ENCODE measurements at regions not wholly inside any gene's neighbourhood (a gene's known extent, or its start where the extent isn't known, plus 50 kb on each side); places are given as distances from the start of the nearest gene placed in this dataset.

DNA sequence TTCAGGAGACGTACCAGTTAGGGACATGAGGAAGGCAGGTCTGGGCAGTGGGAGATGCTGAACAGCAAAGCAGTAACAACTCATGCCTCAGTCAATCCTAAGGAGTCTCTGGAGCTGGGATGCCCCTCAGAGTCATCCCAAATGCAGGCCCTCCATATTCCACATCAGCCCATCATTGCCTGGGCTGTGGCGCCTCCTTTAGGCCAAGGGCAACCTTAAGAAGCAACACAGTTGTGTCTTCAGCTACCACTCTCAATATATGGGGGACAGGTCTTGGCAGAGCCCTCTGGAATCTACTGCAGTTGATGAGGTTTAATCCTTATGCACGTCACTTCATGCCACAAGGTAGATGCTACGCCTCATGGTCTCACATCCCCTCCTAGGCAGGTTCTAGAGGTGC is 682.0 kb upstream of the RAB6C start:
- no peak for DNase-seq

DNA sequence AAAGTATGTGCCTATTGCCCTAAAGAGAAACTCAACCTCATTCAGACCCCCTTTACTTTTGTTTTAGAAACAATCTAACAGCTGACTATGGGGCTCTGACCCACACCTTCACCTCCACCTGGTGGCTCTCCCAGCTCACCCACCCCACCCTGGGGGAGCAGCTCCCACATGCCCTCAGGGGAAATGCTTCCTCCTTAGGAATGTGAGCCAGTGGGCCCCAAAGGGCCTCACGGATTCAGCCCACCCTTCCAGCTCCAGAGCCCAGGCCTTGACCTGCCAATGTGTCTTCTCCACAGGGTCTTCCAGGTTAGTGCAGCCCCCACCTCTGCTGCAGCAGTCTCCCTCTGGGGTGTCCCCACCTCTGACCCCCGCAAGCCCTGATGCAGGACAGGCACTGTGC is 680.1 kb upstream of the RAB6C start:
- no peak for DNase-seq

DNA sequence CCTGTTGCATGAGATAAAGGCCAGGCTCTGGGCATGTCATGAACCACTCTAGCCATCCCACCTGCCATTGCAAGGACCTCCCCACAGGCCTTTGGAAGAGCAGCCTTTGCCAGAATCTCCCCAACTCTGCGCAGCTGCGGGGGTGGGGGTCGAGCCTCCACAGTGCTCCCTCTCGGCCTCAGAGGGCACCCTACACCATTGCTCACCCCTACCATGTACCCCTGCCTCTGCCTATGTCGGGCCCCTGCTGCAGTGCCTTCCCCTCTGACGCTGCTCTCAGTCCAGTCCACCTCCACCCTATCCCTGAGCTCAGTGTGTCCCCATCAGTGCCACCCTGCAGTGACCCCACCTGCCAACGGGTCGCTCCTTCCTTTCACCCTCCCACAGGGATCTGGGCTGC is 679.7 kb upstream of the RAB6C start:
- DNase-seq, result no peak

DNA sequence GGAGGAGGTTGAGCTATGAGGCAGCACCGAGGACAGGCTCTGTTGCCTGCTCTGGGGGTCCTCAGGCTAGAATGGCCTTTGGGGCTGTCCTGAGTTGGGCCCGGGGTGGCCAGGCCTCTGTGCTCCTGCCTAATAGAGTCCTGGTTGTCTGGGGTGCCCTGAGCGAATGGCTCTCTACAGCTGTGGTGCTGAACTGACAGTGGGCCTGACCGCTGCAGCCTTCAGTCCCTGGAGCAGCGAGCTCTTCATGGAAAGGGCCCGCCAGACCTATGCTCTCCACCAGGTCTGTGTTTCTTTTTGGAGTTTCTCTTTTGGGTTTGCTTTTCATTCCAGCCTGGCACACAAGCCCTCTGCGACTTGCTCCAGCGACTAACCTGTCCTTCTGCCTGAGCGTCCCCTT is 679.0 kb upstream of the RAB6C start:
- DNase-seq, result no peak

DNA sequence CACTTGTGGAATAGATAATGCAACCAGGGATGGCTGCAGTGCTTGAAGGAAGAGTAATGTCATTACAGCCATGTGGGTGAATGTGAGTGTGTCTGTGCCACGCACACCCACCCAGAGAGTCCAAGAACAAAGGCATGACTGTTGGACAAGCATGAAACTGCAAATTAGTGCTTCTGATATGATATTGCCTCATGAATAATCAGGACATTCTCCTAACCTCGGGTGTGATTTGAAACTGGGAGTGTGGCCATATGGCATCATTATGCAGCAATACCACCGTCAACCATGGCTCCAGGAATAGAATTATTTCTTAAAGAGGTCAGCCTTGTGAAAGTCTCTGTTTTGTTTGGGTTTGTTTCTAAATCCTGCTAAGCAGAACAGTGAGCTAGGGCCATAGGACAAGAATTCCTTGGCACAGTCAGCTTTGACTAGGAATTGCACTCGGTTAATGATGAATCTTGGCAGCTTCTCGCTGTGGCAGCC is 678.0 kb upstream of the RAB6C start:
- DNase-seq, result no peak

DNA sequence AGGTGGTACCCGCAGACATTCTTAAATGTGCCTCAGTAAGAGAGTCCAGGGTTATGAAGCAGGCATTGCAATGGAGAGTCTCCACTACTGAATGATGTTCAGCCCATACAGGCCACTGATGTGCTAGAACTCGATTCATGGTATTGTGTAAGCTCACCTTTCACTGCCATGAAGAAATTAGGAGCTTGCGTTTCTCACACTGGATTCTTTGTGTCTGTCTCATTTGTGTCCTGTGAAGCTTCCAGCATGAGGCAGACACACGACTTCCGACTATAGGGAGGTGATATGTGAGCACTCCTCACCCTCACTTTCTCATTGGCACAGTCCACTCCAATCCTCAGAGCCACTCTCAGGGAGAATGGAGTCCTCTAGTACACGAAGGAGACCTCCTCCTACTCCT is 677.4 kb upstream of the RAB6C start:
- DNase-seq, result no peak

DNA sequence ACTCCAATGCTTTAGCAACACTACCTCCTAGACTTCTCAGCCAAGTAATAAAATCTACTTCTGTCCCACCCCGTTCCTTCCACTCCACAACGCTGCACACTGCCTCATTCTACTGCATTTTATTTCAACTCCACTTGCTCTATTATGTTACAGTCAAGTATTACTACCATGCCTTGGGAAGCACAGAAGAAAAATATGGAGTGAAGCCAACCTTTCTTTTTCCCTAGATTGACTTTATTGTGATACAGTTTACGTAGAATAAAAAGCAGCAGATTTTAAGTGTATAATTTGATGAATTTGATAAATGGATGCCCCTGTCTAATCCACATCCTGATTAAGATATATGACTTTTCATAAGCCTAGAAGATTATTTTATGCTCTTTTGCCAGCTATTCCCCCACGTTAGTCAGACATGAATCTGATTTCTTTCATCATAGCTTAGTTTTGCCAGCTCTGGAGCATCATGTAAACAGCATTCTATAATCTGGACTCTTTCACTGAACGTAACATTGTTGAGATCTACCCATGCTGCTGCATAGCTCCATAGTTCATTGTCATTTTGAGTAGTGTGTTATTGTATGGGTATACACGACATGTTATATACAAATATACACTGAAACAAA is 676.8 kb upstream of the RAB6C start:
- DNase-seq, result no peak

DNA sequence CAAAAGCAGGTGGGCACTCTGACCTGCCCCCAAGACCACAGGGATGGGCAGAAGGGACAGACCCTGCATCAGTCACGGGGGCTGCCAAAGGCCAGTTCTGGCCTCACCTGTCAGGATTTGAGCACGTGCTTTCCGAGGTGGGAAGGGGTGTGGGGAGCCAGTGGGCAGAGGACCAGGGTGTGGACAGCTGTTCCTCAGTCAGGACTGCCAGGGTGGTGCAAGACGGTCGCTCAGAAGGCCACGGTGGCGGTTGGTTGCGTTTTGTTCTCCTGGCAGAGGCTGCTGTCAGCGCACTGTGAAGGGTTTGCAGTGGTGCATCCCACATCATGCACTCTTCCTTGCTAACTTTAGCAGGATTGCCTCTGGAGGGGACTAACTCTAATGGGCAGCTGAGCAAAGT is 665.3 kb upstream of the RAB6C start:
- no peak for DNase-seq

DNA sequence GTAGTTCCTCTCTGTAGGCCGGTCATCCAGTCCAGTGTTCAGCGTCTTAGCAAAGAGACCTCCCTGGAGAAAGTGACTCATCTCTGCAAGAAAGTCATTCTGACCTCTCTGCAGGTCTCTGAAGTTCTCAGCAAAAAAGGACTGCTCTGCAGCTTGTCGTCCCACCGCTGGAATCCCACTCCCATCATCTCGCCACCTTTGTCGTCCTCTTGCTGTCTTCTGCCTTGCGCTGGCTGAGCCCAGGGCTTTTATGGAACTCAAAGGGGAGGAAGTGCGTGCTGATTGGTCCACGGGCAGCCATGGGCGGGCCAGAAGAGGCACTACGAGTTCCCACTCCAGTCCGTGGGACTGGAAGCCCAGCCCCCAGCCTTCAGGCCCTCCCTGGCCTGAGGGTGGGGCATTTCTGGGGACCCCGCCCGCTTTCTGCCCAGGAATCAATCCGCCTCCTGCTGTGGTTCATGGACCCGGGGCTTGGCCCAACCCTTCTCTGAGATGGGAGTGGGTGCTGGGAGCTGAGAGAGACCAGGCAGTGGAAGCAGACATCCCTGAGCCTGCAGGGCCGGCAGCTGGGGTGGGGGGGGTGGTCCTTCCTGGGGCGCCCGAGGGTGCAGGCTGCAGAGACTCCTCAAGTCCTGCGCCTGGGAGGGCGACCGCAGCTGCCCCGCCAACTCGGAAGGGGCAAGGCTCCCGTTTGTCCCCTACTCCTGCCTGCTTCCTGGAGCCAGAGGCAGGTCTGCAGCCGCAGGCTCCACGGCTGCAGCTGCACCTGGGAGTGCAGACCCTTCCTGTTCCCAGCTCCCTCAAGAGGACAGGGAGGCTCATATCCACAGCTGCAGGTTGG is 660.7 kb upstream of the RAB6C start:
- no peak for DNase-seq

DNA sequence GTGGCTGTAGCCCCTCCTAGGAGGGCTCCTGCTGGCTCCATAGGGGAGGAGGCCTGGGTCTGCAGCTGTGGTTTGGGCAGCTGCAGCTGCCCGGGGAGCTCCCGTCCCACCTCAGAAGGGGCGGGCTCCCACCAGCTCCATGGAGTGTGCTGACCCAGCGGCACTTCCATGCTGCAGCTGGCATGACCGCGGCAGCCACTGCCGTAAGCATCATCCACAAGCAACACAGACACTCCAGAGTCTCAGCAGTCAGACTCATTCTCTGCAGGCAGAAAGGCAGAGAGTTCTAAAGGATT is 660.1 kb upstream of the RAB6C start:
- no peak for DNase-seq

DNA sequence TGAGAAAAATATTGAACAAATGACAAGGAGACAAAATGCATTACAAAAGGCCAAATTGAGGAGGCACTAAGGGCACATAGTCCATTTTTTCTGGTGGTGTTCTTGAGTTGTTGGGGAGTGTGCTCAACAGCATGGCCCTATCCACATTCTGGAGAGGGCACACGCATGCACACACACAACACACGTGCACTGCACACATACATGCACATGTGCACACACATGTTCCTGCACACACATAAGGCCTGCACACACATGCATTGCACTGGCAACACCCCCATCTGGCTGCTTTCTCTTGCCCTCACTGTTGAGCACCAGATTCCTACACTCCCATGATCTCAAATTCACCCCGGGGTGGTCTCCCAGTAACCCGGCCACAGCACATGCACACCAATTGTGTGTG is 659.2 kb upstream of the RAB6C start:
- DNase-seq, result no peak

DNA sequence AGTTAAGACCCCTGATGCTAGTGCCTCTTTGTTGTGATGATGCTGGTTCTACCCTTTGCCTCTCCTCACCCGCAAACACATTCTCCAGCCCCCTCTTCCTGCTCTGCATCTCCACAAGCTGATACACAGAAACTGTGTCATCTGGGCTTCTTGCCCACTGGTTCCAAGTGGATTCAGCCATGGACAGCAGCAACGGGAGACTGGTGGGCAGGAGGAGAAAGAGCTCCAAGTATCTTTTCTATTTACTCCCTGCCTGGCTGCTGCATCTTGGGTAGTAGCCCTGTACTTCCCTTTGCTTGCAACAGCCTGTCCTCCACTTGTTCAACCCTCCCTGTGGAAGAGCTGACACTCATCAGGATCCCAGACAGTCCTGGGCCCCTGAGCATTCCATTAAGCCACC is 655.1 kb upstream of the RAB6C start:
- DNase-seq, result no peak

DNA sequence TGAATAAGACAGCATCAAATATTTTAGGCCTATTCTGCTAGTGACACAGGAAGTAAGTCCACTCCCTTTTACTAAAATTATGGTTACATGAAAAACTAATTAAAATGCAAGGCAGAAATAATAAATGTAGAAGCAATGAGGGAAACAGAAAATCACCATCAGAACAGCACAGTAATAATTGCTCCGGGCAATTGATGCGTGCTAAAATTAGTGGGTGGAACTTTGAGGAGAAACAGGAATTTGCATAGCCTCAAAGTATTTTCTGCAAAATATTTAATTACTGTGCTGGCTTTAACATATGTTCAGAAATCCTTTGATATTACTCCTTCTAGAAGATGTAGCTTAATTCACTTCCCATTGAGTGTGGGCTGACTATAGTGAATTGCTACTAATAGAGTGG is 654.3 kb upstream of the RAB6C start:
- no peak for DNase-seq

DNA sequence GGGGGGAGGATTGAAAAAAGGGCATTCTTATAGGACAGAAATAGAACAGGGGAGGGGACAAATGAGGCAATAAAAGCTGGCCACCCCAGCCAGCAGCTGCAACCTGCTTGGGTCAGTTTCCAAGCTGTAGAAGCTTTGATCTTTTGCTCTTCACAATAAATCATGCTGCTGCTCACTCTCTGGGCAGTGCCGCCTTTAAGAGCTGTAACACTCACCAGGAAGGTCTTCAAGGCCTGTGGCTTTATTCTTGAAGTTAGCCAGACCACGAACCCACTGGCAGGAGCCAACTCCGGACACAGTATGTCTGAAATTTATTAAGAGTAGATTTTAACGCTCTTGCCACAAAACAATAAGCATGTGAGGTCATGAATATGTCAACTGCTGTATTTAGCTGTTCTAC is 649.9 kb upstream of the RAB6C start:
- no peak for DNase-seq

DNA sequence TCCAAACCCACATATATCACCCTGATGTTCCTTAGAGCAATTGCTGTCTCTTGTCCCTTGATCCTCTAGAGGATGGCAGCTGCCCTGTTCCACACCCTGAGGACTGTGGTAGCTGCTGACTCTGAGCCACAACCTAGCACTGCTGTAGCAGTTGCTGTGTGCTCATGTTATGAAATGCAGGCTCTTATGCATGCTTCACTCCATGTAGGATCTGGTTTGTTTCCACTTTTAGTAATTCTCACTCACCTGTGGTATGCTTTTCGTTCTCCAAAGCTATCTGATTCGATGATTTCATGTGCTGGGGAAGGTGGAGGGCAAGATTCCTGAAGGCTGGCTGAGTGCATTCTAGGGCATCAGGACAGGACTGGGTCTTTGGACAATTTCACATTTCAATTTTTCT is 649.0 kb upstream of the RAB6C start:
- no peak for DNase-seq

DNA sequence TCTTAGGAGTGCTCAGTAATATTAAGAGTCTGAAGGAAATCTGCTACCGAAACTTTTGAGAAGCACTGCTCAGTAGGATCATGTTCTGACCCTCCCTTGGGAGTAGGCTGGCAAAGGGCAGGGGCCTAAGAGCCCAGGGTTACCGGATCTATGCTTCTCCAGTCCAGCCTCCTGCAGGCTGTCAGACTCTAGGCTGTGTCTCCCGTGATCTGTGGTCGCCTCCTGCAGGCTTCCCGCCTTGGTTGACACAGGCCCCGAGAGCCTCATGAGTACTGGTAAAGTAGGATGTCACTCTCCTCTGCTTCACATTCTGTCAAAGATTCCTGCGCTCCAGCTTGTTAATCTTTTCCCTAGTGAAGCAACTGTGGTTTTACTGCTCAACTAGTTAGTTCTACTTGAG is 647.8 kb upstream of the RAB6C start:
- DNase-seq, result no peak

DNA sequence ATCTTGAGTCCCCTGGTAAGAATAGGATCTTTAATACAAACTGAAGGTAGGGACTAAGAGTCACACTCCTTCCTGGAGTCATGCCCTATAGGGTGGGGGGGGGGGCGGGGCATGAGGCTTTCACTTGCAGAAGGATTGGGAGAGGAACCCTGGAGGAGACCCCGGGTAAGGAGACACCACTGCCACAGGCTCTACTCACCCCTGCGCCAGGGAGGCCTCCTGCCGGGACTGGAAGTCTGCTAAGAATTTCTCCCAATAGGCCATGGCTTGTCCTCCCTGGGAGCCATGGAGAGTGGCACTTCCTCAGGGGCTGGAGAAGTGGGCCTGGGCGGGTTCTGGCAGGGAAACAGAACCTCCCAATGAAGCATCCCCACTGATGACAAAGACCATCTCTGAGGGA is 645.3 kb upstream of the RAB6C start:
- DNase-seq, result no peak

DNA sequence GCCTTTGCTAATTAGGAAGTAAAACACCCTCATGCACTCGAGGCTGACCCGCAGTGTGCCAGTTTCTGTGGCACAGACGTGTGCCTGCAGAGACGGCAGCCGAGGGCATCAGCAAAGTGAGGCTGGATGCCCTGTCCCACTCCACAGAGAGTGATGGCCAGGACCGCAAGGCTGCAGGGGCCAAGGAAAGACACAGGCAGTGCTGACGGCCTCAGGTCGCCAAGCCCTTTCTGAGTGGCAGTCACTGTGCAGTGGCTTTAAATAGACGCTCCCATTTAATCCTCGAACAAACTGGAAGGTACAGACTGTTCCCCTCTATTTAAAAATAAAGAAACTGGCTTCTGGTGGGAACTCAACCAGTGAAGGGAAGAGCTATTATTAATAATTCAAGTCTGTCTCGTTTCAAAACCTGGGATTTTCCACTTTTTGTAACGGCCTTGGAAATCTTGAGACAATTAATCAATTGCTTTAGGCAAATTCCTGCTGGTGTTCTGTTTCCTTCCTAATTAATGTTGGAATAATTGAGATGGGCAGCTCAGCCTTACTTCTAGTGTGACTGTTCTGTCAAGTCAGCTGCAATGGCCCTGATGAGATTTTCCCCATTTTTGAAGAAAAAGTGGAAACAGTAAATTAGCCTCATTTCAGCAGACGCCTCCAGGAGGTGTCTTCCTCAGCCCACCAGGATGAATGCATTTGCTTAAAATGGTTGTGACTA is 644.6 kb upstream of the RAB6C start:
- DNase-seq, result no peak

DNA sequence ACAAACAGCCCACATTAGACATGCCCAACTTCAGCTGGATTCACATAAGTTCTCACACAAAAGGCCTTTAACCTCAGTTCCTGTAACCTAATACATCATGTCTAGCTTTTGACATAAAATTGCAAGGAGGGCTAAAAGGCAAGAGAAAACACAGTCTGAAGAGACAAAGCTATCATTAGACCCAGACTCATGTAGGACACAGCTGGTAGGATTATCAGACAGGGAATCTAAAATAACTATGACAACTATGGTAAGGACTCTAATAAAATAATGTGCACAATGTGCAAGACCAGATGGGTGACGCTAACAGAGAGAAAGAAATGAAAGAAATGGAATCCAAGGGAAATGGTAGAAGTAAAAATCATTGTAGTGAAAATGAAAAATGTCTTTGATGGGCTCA is 643.2 kb upstream of the RAB6C start:
- no peak for DNase-seq

DNA sequence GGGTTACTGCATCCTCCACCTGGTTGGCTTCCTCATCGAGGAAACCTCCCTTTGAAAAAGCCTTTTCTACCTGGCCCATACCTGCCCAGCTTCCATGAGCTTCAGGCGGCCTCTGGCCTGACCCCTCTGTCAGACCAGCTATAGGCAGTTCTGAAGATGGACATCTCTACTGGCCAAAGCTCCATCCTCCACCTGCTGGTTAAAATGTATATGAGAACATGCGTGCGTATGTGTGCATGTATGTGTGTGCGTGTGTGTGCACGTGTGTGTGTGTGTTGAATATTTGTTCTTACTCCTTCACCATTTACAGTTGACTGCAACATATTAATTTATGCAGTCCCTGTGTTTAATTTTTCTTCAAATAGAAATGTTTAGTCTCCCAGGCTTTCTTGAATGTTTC is 642.4 kb upstream of the RAB6C start:
- no peak for DNase-seq

DNA sequence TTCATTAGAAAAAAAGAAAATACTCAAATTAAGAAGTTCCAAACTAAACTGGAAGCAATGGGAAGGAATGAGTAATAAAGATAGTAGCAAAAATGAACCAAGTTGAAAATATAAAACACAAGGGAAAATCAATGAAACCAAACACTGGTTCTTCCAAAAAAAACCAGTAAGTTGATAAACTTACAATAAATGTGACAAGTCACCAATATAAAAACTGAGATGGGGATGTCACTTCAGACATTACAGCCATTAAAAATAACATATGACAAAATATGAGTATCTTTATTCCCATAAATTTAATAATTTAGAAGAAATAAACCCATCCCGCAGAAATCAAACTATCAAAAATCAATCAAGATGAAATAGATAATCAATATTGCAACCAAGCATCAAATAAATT is 633.9 kb upstream of the RAB6C start:
- DNase-seq, result no peak

DNA sequence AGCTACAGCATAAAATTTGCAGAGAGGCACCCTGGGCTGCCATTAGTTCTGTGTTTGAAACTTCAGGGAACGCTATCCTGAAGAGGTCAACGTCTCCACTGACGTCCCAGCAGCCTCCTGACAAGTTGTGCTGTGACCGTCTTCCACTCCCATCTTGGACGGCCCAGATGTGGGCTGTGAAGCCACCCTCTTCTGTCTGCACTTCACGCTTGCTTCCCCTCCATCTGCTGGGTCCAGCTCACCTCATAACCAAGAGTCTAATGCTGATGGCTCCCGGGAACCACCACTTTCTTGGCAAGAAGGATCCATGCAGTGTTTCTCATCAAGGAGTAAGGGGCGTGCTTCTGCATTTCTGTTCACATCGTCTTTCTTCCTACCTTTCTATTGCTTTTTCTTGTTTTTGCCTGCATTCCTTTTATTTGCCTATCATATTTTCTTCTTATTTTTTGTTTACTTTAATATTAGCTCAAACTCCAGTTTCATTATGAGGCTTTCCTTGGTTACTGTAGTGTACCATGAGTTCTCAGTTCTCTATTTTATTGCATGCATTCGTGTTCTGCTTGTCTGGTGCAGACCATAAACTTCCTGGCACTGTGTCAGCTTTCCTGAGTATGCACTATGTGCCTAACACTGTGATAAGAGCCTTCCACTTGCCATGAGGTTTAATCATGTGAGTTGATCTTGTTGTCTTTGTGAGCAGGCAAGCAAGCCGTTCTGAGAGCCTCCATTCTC is 631.8 kb upstream of the RAB6C start:
- no peak for DNase-seq

DNA sequence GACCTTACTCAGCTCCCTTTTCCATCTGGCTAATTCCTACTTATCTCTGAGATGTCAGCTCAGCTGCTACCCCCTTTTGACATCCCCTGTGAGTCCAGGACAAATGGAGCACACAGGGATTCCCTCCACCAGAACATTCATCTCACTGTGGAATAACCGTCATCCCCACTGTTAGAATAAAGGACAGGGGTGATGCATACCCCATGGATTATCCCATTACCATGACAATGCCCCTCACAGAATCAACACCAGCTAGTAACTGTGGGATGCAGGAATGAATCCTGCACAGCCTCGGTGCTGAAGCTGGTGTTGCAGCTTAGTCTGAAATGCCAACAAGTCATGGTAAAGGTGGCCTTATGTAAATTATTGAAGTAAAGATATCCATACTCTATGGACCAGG is 624.8 kb upstream of the RAB6C start:
- no peak for DNase-seq

DNA sequence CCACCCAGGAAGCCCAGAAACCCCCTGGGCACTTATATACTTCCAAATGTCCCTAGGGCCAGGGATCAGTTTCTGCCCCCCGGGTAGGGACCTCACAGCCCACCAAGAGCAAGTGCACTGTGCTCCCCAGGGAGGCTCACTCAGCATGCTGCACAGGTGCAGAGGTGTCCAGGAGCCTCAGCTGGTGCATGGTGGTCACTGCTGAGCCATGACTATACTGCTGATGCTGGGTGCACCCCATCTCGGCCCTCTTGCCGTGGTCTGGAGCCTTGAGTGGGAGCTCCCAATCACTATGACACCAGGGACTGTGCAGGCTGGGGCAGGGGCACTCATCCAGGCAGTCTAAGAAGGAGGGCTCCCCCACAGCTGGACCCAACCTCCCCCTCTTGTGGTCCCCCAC is 617.8 kb upstream of the RAB6C start:
- DNase-seq, result no peak
